GM12878 (cell line): ENCODE measurements at regions not wholly inside any gene's neighbourhood (a gene's known extent, or its start where the extent isn't known, plus 50 kb on each side); places are given as distances from the start of the nearest gene placed in this dataset.

Experiments
- ATAC-seq: fragments of 200-7000 bp; cut with Tn5 transposase; 3 replicates; pipeline ENCODE4 v1.9.1; 2020; ENCODE audit warnings: mild to moderate bottlenecking, moderate library complexity
- BruUV-seq: library from RNA; stranded (reverse); fragments of 400-500 nt; replicated peaks from 2 replicates; lab custom pipeline; 2021; lab: Mats Ljungman, UMichigan
- CTCF ChIA-PET: fragments of 300-600 bp; sonication (Branson Sonifier 250); formaldehyde crosslinking; extraction: SDS; loops from one replicate; lab custom pipeline; 2021; ENCODE audit warnings: inconsistent platforms; lab: Yijun Ruan, JAX
- POLR2A ChIA-PET: fragments of 350-600 bp; formaldehyde crosslinking; extraction: SDS; loops from one replicate; lab custom pipeline; 2021; ENCODE audit warnings: inconsistent platforms; lab: Charles Lee
- RAD21 ChIA-PET: fragments of 300-600 bp; sonication (Branson Sonifier 250); formaldehyde crosslinking; loops from one replicate; lab custom pipeline; 2023; ENCODE audit warnings: antibody characterized with exemption; ENCODE audit not compliant: unreplicated experiment; lab: Charles Lee
- SMC1A ChIA-PET: fragments of 300-600 bp; sonication (Branson Sonifier 250); formaldehyde crosslinking; loops from one replicate; lab custom pipeline; 2023; ENCODE audit not compliant: unreplicated experiment, uncharacterized antibody; lab: Charles Lee
- DNase-seq: peaks from one replicate; pipeline ENCODE4 v3.0.0-alpha.2; 2011; ENCODE audit warnings: low read depth, low spot score
- FAIRE-seq: peaks from 3 replicates; lab custom pipeline; 2011; peaks lifted over from hg19 to GRCh38; lab: Jason Lieb, UNC
- H2AFZ ChIP-seq: 2 replicates; pipeline ENCODE4 v1.6.0; 2011; ENCODE audit warnings: low read depth, low read length, control low read depth; ENCODE audit not compliant: control insufficient read depth
- H3K27ac ChIP-seq: 2 replicates; pipeline ENCODE4 v1.5.1; 2011; ENCODE audit warnings: control low read depth; ENCODE audit not compliant: control insufficient read depth, insufficient read depth
- H3K27me3 ChIP-seq, 2 experiments: replicated peaks in 1 of 2; 2 replicates each; pipeline versions ENCODE4 v1.6.0 to v1.6.1; 2011; ENCODE audit warnings: low read length in 1 of 2; ENCODE audit not compliant: control insufficient read depth in 2 of 2, insufficient read depth in 2 of 2
- H3K36me3 ChIP-seq, 2 experiments: 2 replicates each; pipeline ENCODE4 v1.5.1; 2011; ENCODE audit warnings: low read length in 1 of 2; ENCODE audit not compliant: control insufficient read depth in 2 of 2, insufficient read depth in 2 of 2
- H3K4me1 ChIP-seq: 2 replicates; pipeline ENCODE4 v1.6.1; 2011; ENCODE audit warnings: mild to moderate bottlenecking, low read length, moderate library complexity, mixed read lengths; ENCODE audit not compliant: control insufficient read depth, insufficient read depth
- H3K4me2 ChIP-seq: 2 replicates; pipeline ENCODE4 v1.6.0; 2011; ENCODE audit warnings: control low read depth; ENCODE audit not compliant: control insufficient read depth, insufficient read depth
- H3K4me3 ChIP-seq: fragments of 200-600 bp; sonication (generic); 2 replicates; pipeline ENCODE4 v1.5.1; 2016
- H3K79me2 ChIP-seq: 2 replicates; pipeline ENCODE4 v1.6.0; 2011; ENCODE audit warnings: low read length; ENCODE audit not compliant: control insufficient read depth, insufficient read depth
- H3K9ac ChIP-seq: 2 replicates; pipeline ENCODE4 v1.8.0; 2011; ENCODE audit warnings: low read length, control low read depth, mixed read lengths; ENCODE audit not compliant: control insufficient read depth, insufficient read depth
- H3K9me3 ChIP-seq: replicated peaks from 3 replicates; pipeline ENCODE4 v1.5.1; 2011; ENCODE audit warnings: mild to moderate bottlenecking, low read length; ENCODE audit not compliant: control insufficient read depth, insufficient read depth
- H4K20me1 ChIP-seq: 2 replicates; pipeline ENCODE4 v1.6.0; 2011; ENCODE audit not compliant: control insufficient read depth, insufficient read depth
- BCL11A ChIP-seq: IDR thresholded peaks from 2 replicates; pipeline ENCODE4 v1.6.1; 2011; ENCODE audit warnings: low read depth, low read length
- BMI1 ChIP-seq: fragments of 450-650 bp; IDR thresholded peaks from 2 replicates; pipeline ENCODE4 v1.6.1; 2016; ENCODE audit warnings: mild to moderate bottlenecking, moderate library complexity, borderline replicate concordance
- BRCA1 ChIP-seq: IDR thresholded peaks from 2 replicates; pipeline ENCODE4 v1.6.1; 2011; ENCODE audit warnings: low read depth, low read length, improper control_type of control experiment
- CREB1 ChIP-seq: IDR thresholded peaks from 2 replicates; pipeline ENCODE4 v1.6.1; 2012; ENCODE audit warnings: low read depth, mild to moderate bottlenecking, inconsistent platforms
- EP300 ChIP-seq, 2 experiments: fragments of 150-350 bp in 1 of 2; IDR thresholded peaks; 2 replicates each; pipeline ENCODE4 v1.6.1; 2011 to 2012; ENCODE audit warnings: low read depth in 2 of 2, low read length in 2 of 2, borderline replicate concordance in 1 of 2, improper control_type of control experiment in 1 of 2, inconsistent platforms in 1 of 2; ENCODE audit not compliant: control insufficient read depth in 1 of 2
- HDAC6 ChIP-seq: fragments of 200-600 bp; sonication (generic); IDR thresholded peaks from one replicate; pipeline ENCODE4 v1.8.0; 2017; ENCODE audit warnings: antibody characterized with exemption; ENCODE audit not compliant: unreplicated experiment
- IKZF2 ChIP-seq, 2 experiments: fragments of 450-650 bp; IDR thresholded peaks; 2 replicates each; pipeline ENCODE4 v1.6.1; 2017; ENCODE audit warnings: mild to moderate bottlenecking in 2 of 2, moderate library complexity in 2 of 2
- JUNB ChIP-seq: IDR thresholded peaks from 2 replicates; pipeline ENCODE4 v1.6.1; 2016; ENCODE audit warnings: antibody characterized with exemption, mild to moderate bottlenecking
- JUND ChIP-seq: IDR thresholded peaks from 2 replicates; pipeline ENCODE4 v1.6.1; 2012; ENCODE audit warnings: low read depth, mild to moderate bottlenecking, low read length, improper control_type of control experiment, moderate library complexity
- KLF5 ChIP-seq: fragments of 450-650 bp; IDR thresholded peaks from 2 replicates; pipeline ENCODE4 v1.6.1; 2014; ENCODE audit warnings: mild to moderate bottlenecking; ENCODE audit not compliant: partially characterized antibody
- MTA3 ChIP-seq: IDR thresholded peaks from 2 replicates; pipeline ENCODE4 v1.6.1; 2012; ENCODE audit warnings: low read length, inconsistent platforms, borderline replicate concordance
- NR2F1 ChIP-seq: fragments of 450-650 bp; conservative IDR thresholded peaks from 2 replicates; pipeline ENCODE4 v1.6.1; 2017; ENCODE audit warnings: mild to moderate bottlenecking
- SREBF1 ChIP-seq: IDR thresholded peaks from 2 replicates; pipeline ENCODE4 v1.6.1; 2012; ENCODE audit warnings: mild to moderate bottlenecking, low read length
- TCF12 ChIP-seq: IDR thresholded peaks from 2 replicates; pipeline ENCODE4 v1.6.1; 2011; ENCODE audit warnings: low read depth, mild to moderate bottlenecking, low read length
- ZSCAN29 ChIP-seq: fragments of 450-650 bp; IDR thresholded peaks from 2 replicates; pipeline ENCODE4 v1.6.1; 2017; ENCODE audit warnings: mild to moderate bottlenecking, moderate library complexity
- WGBS: methylation state at CpG from one replicate; pipeline ENCODE4 v1.1.6; 2016; ENCODE audit warnings: low lambda C conversion rate; ENCODE audit not compliant: insufficient replicate concordance, insufficient coverage; ENCODE audit errors: missing lambda C conversion rate; 5-methylcytosine and 5-hydroxymethylcytosine counted together
- in situ Hi-C: fragments of 300-500 bp; cut with MboI; formaldehyde crosslinking; loops from 9 replicates; pipeline ENCODE4 v1.14.3; 2018; ENCODE audit warnings: mixed read lengths
- intact Hi-C: fragments of 100-400 bp; cut with micrococcal nuclease; formaldehyde crosslinking; loops from one replicate; pipeline ENCODE4 v1.14.2; 2022; ENCODE audit not compliant: unreplicated experiment
- TF ChIP-seq, protein P1 (sequence below): IDR thresholded peaks from 2 replicates; pipeline ENCODE4 v1.6.1; 2012; ENCODE audit warnings: low read length, inconsistent platforms

DNA sequence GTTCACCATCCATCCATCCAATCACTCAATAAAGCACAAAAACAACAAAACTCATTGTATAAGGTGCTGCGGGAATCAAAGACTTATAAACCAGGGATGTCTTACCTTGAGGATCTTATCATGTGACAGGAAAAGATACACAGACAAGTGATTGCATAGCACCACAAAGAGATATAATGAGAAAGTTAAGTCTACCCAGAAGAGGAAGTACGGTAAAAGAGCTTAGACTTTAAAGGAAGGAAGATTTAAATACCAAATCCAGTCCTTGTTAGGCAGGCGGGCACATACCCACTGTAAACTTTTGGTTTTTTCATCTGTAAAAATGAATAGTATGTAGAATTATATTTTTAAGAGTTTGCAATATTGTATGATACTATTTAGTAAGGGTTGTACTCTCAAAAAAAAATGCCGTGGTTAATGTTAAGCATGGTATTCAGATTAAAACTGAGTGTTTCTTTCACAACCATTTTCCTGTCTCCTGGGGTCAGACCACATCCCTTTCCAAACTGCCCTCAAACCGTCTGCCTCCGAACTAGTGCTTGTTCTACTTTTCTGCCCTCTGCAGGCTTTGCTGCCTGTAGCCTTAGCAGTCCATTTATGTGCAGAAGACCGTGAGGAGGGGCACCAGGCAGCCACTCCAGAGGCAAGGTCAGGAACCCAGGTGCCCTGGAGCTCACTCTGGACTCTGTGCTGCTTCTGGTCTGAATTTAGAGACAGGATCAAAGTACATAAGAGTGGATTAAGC, 179.5 kb upstream of the SYNDIG1 start:
- Histone ChIP-seq H3K4me1 (no peaks in the 10 kb centered on the region), H3K79me2 (no peaks in the 10 kb centered on the region), H3K27me3 (no peaks in the 10 kb centered on the region), H3K4me2 (no peak overlapping the region), H4K20me1 (no peaks in the 10 kb centered on the region), H2AFZ (no peak overlapping the region), H3K9ac (no peak overlapping the region), H3K36me3 (no peaks in the 10 kb centered on the region), H3K4me3 (no peak overlapping the region), H3K9me3 (no peaks in the 10 kb centered on the region), H3K27ac (no peak overlapping the region)
- intact Hi-C loops (no loop called here), in situ Hi-C loops (no loop called here)
- BruUV-seq = no TSS peak
- no peak for FAIRE-seq
- SMC1A ChIA-PET = no interaction called here
- RAD21 ChIA-PET = no interaction called here
- CTCF ChIA-PET = no interaction called here
- no peak for DNase-seq
- no peak for ATAC-seq
- POLR2A ChIA-PET = no interaction called here
- TF ChIP-seq BRCA1 (no peak), HDAC6 (no peak), NR2F1 (no peak), BCL11A (no peak), ZSCAN29 (no peak), KLF5 (no peak), SREBF1 (no peak), BMI1 (no peak), IKZF2 (IDR thresholded peaks at IDR 0.05) (no peak), EP300 (IDR thresholded peaks at IDR 0.05; ENCODE audit: borderline replicate concordance in 1 of 2, control insufficient read depth in 1 of 2, low read depth in 2 of 2, low read length in 2 of 2) (no peak), JUNB (no peak), JUND (no peak), MTA3 (no peak), CREB1 (no peak), TCF12 (no peak)
- TF ChIP-seq, protein P1, sequence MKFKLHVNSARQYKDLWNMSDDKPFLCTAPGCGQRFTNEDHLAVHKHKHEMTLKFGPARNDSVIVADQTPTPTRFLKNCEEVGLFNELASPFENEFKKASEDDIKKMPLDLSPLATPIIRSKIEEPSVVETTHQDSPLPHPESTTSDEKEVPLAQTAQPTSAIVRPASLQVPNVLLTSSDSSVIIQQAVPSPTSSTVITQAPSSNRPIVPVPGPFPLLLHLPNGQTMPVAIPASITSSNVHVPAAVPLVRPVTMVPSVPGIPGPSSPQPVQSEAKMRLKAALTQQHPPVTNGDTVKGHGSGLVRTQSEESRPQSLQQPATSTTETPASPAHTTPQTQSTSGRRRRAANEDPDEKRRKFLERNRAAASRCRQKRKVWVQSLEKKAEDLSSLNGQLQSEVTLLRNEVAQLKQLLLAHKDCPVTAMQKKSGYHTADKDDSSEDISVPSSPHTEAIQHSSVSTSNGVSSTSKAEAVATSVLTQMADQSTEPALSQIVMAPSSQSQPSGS = no peak
- 1% methylated on average over 7 of the region's 7 CpGs for WGBS
